NB4 (cell line): ENCODE measurements at regions not wholly inside any gene's neighbourhood (a gene's known extent, or its start where the extent isn't known, plus 50 kb on each side); places are given as distances from the start of the nearest gene placed in this dataset.

Source experiments
- DNase-seq: peaks from one replicate; pipeline ENCODE4 v3.0.0; 2010; ENCODE audit warnings: low read depth
- H3K4me3 ChIP-seq: one replicate; pipeline ENCODE4 v1.5.1; 2011; ENCODE audit warnings: mild to moderate bottlenecking, low read depth, low read length, moderate library complexity
- CTCF ChIP-seq: IDR thresholded peaks from one replicate; pipeline ENCODE4 v1.5.1; 2012; ENCODE audit warnings: low read depth, low read length
- MAX ChIP-seq: IDR thresholded peaks from 2 replicates; pipeline ENCODE4 v1.6.1; 2011; ENCODE audit warnings: low read depth, low read length
- MYC ChIP-seq: IDR thresholded peaks from 2 replicates; pipeline ENCODE4 v1.6.1; 2011; ENCODE audit warnings: low read depth, low read length
- POLR2A ChIP-seq: IDR thresholded peaks from 2 replicates; pipeline ENCODE4 v1.6.1; 2011; ENCODE audit warnings: mild to moderate bottlenecking; ENCODE audit not compliant: insufficient read length; ENCODE audit errors: extremely low read depth

- DNase-seq, result no peak
- TF ChIP-seq CTCF (no peak), POLR2A (no peak), MYC (no peak), MAX (no peak)
- H3K4me3 ChIP-seq, result no peak overlapping the region
Observed at GRCh38 chr5:96499753-96500345, 66.8 kb upstream of the PCSK1 start.

- H3K4me3 ChIP-seq, result no peak overlapping the region
- DNase-seq, result no peak
- TF ChIP-seq MYC (no peak), POLR2A (no peak), MAX (no peak), CTCF (no peak)
Observed at GRCh38 chr5:96501991-96502646, 69.1 kb upstream of the PCSK1 start.

GRCh38 chr5:96503501-96504236 lies 70.6 kb upstream of the PCSK1 start:
- no peak overlapping the region for H3K4me3 ChIP-seq
- no peak for TF ChIP-seq CTCF
- no peak for TF ChIP-seq MAX
- TF ChIP-seq POLR2A, result no peak
- TF ChIP-seq MYC, result no peak
- DNase-seq, result no peak

GRCh38 chr5:96506376-96506775 lies 73.3 kb upstream of the PCSK1 start:
- no peak overlapping the region for H3K4me3 ChIP-seq
- TF ChIP-seq POLR2A (no peak), MAX (no peak), MYC (no peak), CTCF (no peak)
- no peak for DNase-seq

GRCh38 chr5:96506866-96507527 lies 73.9 kb upstream of the PCSK1 start:
- no peak overlapping the region for H3K4me3 ChIP-seq
- DNase-seq, result no peak
- TF ChIP-seq MYC (no peak), POLR2A (no peak), MAX (no peak), CTCF (no peak)
